Thyroid gland (tissue), 4 donors: ENCODE measurements at regions not wholly inside any gene's neighbourhood (a gene's known extent, or its start where the extent isn't known, plus 50 kb on each side); places are given as distances from the start of the nearest gene placed in this dataset.

Experiments
- CTCF ChIP-seq, 6 experiments: fragments of 200-600 bp in 3 of 6; fragments of 450-650 bp in 3 of 6; sonication (generic) in 3 of 6; IDR thresholded peaks; one replicate each; pipeline ENCODE4 v1.5.1; 2016 to 2019; ENCODE audit warnings: antibody characterized with exemption in 6 of 6, mild to moderate bottlenecking in 2 of 6, inconsistent platforms in 1 of 6, moderate library complexity in 1 of 6
- POLR2A ChIP-seq, 2 donors: fragments of 450-650 bp; IDR thresholded peaks; one replicate each; pipeline ENCODE4 v1.6.1; 2017; ENCODE audit warnings: antibody characterized with exemption in 2 of 2, mild to moderate bottlenecking in 2 of 2, moderate library complexity in 1 of 2

DNA sequence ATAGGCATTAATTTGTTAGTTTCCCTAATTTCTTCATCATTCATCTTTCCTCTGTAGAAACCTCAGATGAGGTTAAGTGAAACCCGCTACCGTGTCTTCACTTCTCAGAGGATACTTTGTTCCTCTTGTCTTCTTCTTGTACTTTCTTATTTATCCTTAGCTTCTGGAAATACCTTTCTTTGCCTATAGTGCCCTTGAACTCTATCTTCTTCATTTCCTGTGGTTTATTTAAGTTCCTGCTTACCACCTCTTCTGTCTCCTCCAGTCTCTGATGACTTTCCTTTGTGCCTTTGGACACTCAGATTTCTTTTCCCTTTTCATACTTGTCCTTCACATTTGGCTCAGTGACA lies 159.6 kb upstream of the LEF1 start:
- TF ChIP-seq CTCF (IDR thresholded peaks at IDR 0.05), result no peak
- no peak for TF ChIP-seq POLR2A (IDR thresholded peaks at IDR 0.05)
